ENCODE measurements at regions not wholly inside any gene's neighbourhood (a gene's known extent, or its start where the extent isn't known, plus 50 kb on each side); places are given as distances from the start of the nearest gene placed in this dataset.

DNA sequence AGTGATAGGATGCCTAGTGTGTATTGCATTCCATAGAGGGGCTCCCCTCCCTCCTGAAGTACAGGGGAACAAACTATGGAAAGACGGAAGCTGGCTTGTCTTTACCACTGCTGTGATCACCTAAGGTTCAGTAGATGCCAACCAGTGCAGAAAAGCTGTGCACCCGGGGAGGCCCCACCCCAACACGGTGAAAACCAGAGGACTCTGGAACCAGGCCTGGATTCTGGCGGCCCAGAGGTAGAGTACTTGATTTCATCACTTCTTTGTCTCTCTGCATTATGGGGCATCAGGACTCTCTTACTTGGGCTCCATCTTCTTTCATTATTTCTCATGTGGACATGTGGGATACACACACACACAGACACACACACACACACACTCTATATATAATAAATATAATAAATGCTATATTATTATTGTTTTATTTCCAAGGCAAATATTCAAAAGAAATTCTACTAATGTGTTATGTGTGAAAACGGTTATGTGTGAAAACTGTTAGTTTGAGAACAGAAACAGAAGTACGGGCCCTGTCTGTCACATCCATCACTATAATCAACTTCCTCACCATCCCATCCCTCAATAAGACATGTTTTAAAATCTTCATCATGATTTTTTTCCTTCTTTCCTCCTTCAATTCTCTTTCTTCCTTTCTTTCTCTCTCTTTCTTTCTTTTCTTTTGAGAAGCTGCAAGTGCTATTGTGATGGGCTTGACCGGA lies 152.4 kb upstream of the CMC1 start:
- no peak for DNase-seq (ENCODE audit: low read depth)

DNA sequence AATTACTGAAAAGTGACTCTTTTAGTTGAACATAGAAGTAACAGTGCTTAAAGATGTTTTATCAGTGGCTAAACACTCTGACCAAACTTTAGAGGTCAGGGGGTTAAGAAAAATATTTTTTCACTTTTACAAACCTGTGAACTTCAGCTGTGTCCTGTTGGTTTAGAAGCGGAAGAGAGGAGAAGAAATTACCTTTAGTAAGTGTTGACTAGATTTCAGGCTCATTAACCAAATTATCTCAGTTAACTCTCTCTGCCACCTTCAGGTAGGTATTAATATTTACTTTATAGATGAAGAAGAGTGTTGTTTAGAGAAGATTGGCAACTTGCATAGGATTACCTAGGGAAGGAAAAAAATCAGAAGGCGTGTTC lies 151.9 kb upstream of the CMC1 start:
- DNase-seq (ENCODE audit: low read depth), result no peak

DNA sequence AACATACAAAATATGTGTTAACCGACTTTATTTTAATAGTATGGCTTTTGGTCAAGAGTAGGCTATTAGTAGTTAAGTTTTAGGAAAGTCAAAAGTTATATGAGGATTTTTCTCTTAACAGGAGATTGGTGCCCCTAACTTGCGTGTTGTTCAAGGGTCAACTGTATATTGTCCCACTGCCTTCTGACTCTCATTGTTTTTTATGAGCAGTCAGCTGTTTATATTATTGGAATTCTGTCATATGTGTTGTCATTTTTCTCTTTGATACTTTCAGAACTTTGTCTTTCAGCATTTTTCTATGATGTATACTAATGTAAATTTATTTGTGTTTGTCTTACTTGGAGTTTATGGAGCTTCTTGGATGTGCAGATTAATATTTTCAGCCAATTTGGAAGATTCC lies 142.1 kb upstream of the CMC1 start:
- no peak for DNase-seq (ENCODE audit: low read depth)

- DNase-seq (ENCODE audit: low read depth), result no peak
Observed at GRCh38 chr3:28101705-28102104, 139.7 kb upstream of the CMC1 start.

- DNase-seq (ENCODE audit: low read depth), result no peak
Observed at GRCh38 chr3:28103861-28104260, 137.6 kb upstream of the CMC1 start.

- DNase-seq (ENCODE audit: low read depth), result no peak
Observed at GRCh38 chr3:28104896-28105534, 136.4 kb upstream of the CMC1 start.

- no peak for DNase-seq (ENCODE audit: low read depth)
Observed at GRCh38 chr3:28109829-28110228, 131.6 kb upstream of the CMC1 start.

DNA sequence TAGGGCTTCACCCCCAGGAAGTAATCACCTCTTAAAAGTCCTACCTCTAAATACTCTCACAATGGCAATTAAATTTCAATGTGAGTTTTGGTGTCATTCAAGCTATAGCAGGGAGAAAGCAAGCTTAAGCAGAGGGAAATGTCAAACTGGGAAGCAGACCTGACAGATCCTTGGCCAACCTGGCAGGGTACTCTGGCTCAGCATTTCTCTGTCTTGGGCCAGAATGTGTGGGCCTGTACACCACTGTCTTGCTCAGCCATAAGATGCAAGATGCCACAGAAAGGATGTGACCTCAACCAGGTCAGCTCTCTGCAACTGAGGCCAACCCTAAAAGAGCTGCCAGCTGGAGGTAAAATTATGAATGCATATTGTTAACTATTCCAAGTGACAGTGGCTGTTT lies 130.6 kb upstream of the CMC1 start:
- no peak for DNase-seq (ENCODE audit: low read depth)

DNA sequence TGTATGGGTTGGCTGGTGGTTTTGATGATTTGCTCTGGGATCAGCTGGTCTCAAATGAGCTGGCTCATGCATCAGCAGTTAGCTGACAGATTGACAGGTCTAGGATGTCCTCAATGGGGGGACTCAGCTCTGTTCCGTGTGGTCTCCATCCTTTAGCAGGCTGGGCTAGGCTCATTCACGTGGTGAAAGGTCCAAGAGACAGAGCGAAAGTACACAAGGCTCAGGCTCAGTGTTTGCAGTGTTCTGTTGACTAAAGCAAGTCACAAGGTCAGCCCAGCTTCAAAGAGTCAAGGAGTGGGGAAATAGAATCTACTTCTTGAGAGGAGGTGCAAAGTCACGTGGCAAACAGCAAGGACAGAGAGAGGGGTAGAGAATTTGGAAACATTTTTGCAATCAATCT lies 126.5 kb upstream of the CMC1 start:
- no peak for DNase-seq (ENCODE audit: low read depth)

DNA sequence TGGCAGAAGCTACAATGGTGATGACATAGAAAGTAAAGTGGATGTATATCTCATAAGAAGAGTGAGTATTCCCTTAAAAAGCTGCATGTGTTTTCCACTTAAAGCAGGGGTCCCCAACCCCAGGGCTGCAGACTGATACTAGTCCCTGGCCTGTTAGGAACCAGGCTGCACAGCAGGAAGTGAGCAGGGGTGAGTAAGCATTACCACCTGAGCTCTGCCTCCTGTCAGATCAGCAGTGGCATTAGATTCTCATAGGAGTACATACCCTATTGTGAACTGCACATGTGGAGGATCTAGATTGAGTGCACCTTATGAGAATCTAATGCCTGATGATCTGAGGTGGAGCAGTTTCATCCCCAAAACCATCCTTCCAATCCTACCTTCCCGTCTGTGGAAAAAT lies 126.1 kb upstream of the CMC1 start:
- DNase-seq (ENCODE audit: low read depth), result no peak

GRCh38 chr3:28117598-28117997 lies 123.8 kb upstream of the CMC1 start:
- DNase-seq (ENCODE audit: low read depth), result no peak

GRCh38 chr3:28118087-28118486 lies 123.3 kb upstream of the CMC1 start:
- no peak for DNase-seq (ENCODE audit: low read depth)

GRCh38 chr3:28122227-28122626 lies 119.2 kb upstream of the CMC1 start:
- no peak for DNase-seq (ENCODE audit: low read depth)

GRCh38 chr3:28124882-28125281 lies 116.5 kb upstream of the CMC1 start:
- DNase-seq (ENCODE audit: low read depth), result no peak

DNA sequence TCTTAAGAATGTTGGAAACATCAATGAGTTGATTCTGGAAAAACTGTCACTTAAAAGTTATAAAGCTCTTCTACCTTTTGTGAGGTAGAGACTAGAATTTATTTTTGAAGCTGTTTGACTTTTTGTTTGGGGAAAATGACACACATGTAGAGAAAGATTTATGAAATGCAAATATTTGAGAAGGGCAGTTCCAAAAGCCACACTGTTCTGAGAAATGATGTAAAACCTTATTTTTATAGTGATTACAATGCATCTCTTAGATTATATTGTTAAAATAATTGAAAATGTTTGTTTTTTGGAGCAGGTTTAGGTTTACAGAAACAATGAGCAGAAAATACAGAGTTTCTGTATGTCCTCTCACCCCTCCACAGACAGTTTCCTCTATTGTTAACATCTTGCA lies 116.1 kb upstream of the CMC1 start:
- no peak for DNase-seq (ENCODE audit: low read depth)

DNA sequence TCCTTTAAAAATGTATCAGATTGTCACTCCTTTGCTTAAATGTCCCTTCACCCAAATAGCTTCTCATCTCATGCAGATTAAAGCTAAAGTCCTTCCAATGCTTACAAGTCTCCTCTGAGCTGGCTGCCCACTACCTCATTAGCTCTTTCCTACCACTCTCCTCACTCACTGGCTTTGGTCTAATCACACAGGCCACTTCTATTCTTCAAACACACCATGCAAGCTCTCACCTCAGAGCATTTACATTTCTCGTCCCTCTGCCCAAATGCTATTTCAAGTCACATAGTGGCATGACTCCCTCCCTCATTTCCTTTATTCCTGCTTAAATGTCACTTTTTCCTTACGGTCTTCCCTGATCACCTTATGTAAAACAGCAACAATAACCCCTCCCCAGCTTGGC lies 110.6 kb upstream of the CMC1 start:
- DNase-seq (ENCODE audit: low read depth), result no peak

DNA sequence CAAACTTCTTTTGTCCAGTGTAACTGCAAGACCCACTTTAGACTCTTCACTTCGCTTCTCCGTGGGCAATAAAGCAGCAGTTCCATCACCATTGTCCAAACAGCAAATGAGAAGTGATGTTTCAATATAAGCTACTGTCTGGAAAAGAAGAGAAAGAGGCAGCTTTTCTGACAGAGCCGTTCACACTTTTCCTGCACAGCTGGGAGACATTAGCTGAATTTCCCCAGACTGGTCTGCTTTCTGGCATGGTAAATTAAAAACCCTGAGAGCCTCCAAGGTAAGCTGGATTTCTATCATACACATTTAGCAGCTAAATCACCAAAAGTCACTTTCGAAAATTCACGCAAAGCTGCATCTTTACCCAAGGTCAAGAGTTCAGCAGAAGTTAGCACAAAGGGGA lies 108.5 kb upstream of the CMC1 start:
- DNase-seq (ENCODE audit: low read depth), result no peak

DNA sequence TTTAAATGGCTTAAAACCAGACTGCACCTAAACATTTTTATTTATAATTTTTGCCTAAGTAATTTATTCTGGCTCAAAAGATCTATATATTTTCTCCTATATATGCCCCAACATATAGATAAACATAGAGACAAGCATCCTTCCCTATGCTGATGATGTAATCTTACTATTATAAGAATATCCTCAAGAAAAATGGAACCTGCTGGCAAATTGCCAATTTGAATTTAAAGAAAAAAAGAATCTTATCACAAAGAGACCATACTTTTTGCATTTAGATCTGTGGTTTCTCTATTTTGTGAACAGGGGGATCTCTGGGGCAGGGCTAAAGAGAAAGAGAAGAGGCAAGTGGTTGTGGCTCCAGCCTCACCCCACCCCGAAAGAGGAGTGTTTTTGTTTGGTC lies 107.2 kb upstream of the CMC1 start:
- DNase-seq (ENCODE audit: low read depth), result no peak

DNA sequence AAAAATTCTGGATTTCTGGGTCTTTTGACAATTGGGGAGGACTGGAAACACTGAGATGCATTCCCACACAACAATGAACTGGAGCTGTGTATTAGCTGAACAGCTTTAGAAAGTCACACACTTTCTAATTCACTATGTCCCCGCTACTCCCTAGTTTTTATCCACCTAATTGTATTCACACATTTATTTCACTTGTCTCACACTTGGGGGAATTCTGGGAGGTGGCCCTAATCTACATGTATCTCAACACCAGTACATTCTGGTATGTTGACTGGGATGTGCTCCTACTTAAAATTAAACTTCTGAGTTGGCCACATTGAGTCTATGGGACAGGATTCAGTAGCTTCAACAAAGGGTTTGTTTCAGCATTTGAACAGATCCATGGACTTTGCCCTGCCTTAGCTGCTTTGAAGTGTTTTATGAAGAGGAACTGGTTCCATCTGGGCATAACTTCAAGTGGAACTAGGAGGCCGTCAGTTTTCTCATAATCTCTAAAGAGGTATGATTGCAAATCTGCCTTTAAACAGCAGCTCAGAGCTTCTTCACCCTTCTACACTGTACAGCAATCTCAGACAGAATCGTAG lies 106.5 kb upstream of the CMC1 start:
- no peak for DNase-seq (ENCODE audit: low read depth)

DNA sequence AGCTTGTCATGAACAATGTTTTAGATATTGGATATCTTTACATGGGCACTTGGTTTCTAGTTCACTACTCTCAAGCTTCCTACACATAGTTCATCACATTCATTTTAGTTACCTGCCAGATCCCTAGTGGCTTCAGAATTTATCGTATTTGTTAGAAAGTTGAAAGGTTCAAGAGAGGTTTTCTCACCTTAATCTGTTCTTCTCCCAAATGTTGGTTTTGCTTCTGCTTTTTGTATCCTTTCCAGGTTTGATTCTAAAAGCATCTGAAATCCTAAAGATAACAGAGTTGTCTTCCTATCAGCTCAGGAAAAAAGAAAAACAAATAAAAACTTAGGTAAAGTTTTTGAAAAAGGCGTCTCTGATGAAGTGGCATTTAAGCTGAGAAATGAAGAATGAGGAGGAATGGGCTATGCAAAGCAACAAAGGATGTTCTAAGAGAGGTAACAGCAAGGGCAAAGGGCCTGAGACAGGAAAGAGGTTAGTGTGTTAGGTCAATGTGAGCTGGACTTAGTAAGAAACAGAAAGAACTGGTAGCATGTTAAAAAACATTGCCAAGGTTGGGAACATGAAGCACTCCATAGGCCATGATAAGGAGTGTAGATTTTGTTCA lies 104.7 kb upstream of the CMC1 start:
- no peak for DNase-seq (ENCODE audit: low read depth)

GRCh38 chr3:28138043-28138610 lies 103.3 kb upstream of the CMC1 start:
- no peak for DNase-seq (ENCODE audit: low read depth)

GRCh38 chr3:28139288-28139687 lies 102.1 kb upstream of the CMC1 start:
- DNase-seq (ENCODE audit: low read depth), result no peak

Data from forelimb muscle (tissue), 1 donor.